ENCODE measurements at regions not wholly inside any gene's neighbourhood (a gene's known extent, or its start where the extent isn't known, plus 50 kb on each side); places are given as distances from the start of the nearest gene placed in this dataset.

DNA sequence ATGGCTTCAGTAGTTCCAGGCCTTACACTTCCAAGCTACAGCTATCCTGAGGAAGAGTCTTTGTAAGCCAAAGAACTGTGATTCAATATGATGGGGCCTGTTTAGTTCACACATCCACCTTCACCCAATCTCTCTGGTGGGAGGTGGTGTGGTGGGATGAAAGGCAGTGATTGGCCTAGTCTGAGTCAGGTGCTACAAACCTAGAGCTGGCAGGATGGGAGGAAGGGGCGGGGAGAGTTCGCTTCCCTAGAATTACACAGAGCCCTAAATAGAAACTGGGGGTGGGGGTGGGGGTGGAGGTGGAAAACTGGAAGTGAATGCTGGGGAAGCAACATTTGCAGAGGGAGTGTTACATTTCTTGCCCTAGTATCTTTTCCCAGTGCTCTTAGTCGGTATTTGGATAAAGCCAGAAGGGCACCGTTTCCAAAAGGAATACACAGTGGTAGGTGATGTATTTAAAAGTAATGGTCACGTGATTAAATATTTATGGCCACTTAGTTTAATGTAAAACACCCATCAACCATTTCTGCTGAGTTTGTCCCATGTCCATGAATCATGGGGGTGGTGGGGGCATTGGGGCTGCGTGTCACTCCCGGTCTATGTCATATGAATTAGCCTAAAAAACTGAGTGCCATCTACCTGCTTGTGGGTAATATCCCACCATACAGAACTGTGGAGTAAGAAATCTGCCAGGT, 247.6 kb upstream of the PROK2 start:
- TF ChIP-seq, protein P1, sequence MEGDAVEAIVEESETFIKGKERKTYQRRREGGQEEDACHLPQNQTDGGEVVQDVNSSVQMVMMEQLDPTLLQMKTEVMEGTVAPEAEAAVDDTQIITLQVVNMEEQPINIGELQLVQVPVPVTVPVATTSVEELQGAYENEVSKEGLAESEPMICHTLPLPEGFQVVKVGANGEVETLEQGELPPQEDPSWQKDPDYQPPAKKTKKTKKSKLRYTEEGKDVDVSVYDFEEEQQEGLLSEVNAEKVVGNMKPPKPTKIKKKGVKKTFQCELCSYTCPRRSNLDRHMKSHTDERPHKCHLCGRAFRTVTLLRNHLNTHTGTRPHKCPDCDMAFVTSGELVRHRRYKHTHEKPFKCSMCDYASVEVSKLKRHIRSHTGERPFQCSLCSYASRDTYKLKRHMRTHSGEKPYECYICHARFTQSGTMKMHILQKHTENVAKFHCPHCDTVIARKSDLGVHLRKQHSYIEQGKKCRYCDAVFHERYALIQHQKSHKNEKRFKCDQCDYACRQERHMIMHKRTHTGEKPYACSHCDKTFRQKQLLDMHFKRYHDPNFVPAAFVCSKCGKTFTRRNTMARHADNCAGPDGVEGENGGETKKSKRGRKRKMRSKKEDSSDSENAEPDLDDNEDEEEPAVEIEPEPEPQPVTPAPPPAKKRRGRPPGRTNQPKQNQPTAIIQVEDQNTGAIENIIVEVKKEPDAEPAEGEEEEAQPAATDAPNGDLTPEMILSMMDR (IDR thresholded peaks at IDR 0.05; ENCODE audit: low read depth, low read length) = no peak
- no peak for TF ChIP-seq MYC (IDR thresholded peaks at IDR 0.05; ENCODE audit: low read depth, low read length)
